HepG2 (cell line): ENCODE measurements at regions not wholly inside any gene's neighbourhood (a gene's known extent, or its start where the extent isn't known, plus 50 kb on each side); places are given as distances from the start of the nearest gene placed in this dataset.
A peak's percentile ranks its signal among the peaks of the same experiment; 100 is the strongest.

Experiments used
- CENPT ChIP-seq: sonication (generic); formaldehyde crosslinking; IDR thresholded peaks from 2 replicates; pipeline ENCODE4 v1.8.0; 2022; ENCODE audit warnings: low read depth, mild to moderate bottlenecking, moderate library complexity, missing genetic modification reagents
- HES4 ChIP-seq: sonication (generic); formaldehyde crosslinking; IDR thresholded peaks from 2 replicates; pipeline ENCODE4 v1.9.0; 2021; ENCODE audit warnings: mild to moderate bottlenecking, missing genetic modification reagents, borderline replicate concordance
- KDM5B ChIP-seq: sonication (generic); formaldehyde crosslinking; IDR thresholded peaks from 2 replicates; pipeline ENCODE4 v1.4.0; 2020; ENCODE audit warnings: missing genetic modification reagents, mild to moderate bottlenecking, borderline replicate concordance
- NR2F6 ChIP-seq, 2 experiments: IDR thresholded peaks; 2 replicates each; pipeline ENCODE4 v1.6.1; 2016; ENCODE audit warnings: antibody characterized with exemption in 1 of 2, mild to moderate bottlenecking in 1 of 2
- PITX1 ChIP-seq: sonication (generic); formaldehyde crosslinking; IDR thresholded peaks from 2 replicates; pipeline ENCODE4 v1.5.1; 2020; ENCODE audit warnings: mild to moderate bottlenecking, missing genetic modification reagents
- RAD21 ChIP-seq: fragments of 450-650 bp; formaldehyde crosslinking; IDR thresholded peaks from 2 replicates; pipeline ENCODE4 v1.5.0; 2020; ENCODE audit warnings: mild to moderate bottlenecking
- TEAD3 ChIP-seq: optimal IDR thresholded peaks from 2 replicates; pipeline ENCODE3; 2016; ENCODE audit warnings: borderline replicate concordance
- ZNF354B ChIP-seq: sonication (generic); formaldehyde crosslinking; IDR thresholded peaks from 2 replicates; pipeline ENCODE4 v1.8.0; 2022; ENCODE audit warnings: mild to moderate bottlenecking, missing genetic modification reagents
- TF ChIP-seq, protein P1 (sequence below): sonication (generic); formaldehyde crosslinking; IDR thresholded peaks from 2 replicates; pipeline ENCODE4 v1.4.0; 2020; ENCODE audit warnings: mild to moderate bottlenecking, missing genetic modification reagents, borderline replicate concordance
- TF ChIP-seq, protein P2 (sequence below): sonication (generic); formaldehyde crosslinking; IDR thresholded peaks from 2 replicates; pipeline ENCODE4 v1.4.0; 2020; ENCODE audit warnings: mild to moderate bottlenecking, missing genetic modification reagents
- TF ChIP-seq, protein P3 (sequence below): sonication (generic); formaldehyde crosslinking; IDR thresholded peaks from 2 replicates; pipeline ENCODE4 v1.4.0; 2020; ENCODE audit warnings: missing genetic modification reagents
- TF ChIP-seq, protein P4 (sequence below): sonication (generic); formaldehyde crosslinking; IDR thresholded peaks from 2 replicates; pipeline ENCODE4 v1.4.0; 2020; ENCODE audit warnings: missing genetic modification reagents, borderline replicate concordance
- TF ChIP-seq, protein P5 (sequence below), 2 experiments: fragments of 450-650 bp in 1 of 2; sonication (generic) in 1 of 2; formaldehyde crosslinking; IDR thresholded peaks; 2 replicates each; pipeline versions ENCODE4 v1.5.0 to v1.8.0; 2020 to 2022; ENCODE audit warnings: mild to moderate bottlenecking in 1 of 2, missing genetic modification reagents in 1 of 2
- TF ChIP-seq, protein P6 (sequence below): IDR thresholded peaks from 2 replicates; pipeline ENCODE4 v1.6.1; 2012; ENCODE audit warnings: inconsistent platforms

DNA sequence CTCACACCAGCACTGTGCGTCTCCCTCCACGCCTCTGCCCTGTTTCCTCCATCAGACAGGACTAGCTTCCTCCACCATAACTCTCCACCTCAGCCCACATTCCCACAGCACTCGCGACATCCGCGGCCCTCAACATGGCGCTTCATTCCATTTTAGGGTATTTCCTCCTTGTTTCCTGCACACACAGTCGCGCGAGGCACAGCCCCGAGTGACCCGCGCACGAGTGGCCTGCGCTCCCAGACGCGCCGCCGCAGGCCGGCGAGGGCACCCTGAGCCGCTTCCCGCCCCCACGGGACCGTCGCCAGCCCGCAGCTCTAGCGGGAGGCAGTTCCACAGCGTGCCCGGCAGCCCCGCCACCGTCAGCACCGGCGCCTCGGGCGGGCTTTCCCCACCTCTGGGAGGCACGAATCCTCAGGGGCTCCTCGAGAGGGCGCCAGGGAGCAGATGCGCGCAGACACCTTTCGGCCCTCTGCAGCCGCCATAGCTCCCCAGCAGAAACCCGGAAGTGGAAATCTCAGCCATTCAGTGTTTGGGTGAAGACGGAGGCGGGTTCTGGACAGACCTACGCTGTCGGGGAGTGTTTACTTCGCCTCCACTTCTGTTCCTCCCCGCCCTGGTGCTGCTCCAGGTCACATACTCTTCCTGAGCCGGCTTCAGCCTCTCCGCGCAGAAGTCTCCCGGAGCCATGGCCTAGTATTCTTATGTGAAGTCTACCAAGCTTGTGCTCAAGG is 136.6 kb downstream of the FOXD4L6 start (continued):
- TF ChIP-seq, protein P1, sequence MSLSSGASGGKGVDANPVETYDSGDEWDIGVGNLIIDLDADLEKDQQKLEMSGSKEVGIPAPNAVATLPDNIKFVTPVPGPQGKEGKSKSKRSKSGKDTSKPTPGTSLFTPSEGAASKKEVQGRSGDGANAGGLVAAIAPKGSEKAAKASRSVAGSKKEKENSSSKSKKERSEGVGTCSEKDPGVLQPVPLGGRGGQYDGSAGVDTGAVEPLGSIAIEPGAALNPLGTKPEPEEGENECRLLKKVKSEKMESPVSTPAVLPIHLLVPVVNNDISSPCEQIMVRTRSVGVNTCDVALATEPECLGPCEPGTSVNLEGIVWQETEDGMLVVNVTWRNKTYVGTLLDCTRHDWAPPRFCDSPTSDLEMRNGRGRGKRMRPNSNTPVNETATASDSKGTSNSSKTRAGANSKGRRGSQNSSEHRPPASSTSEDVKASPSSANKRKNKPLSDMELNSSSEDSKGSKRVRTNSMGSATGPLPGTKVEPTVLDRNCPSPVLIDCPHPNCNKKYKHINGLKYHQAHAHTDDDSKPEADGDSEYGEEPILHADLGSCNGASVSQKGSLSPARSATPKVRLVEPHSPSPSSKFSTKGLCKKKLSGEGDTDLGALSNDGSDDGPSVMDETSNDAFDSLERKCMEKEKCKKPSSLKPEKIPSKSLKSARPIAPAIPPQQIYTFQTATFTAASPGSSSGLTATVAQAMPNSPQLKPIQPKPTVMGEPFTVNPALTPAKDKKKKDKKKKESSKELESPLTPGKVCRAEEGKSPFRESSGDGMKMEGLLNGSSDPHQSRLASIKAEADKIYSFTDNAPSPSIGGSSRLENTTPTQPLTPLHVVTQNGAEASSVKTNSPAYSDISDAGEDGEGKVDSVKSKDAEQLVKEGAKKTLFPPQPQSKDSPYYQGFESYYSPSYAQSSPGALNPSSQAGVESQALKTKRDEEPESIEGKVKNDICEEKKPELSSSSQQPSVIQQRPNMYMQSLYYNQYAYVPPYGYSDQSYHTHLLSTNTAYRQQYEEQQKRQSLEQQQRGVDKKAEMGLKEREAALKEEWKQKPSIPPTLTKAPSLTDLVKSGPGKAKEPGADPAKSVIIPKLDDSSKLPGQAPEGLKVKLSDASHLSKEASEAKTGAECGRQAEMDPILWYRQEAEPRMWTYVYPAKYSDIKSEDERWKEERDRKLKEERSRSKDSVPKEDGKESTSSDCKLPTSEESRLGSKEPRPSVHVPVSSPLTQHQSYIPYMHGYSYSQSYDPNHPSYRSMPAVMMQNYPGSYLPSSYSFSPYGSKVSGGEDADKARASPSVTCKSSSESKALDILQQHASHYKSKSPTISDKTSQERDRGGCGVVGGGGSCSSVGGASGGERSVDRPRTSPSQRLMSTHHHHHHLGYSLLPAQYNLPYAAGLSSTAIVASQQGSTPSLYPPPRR, result peak; percentile 76
- TF ChIP-seq HES4 (0 out of 2 replicates have a peak, but pooled peaks have one; percentile 51), TEAD3 (CRISPR knock-in tag) (peak; percentile 58), ZNF354B (peak; percentile 88; the same call in 1 of the 2 replicates), CENPT (CRISPR knock-in tag) (peak; percentile 72; the same call in 1 of the 2 replicates), PITX1 (CRISPR knock-in tag) (0 out of 2 replicates have a peak, but pooled peaks have one; percentile 52), NR2F6 (IDR thresholded peaks at IDR 0.05) (0 out of 2 replicates have a peak, but pooled peaks have one; percentile 21), NR2F6 (CRISPR knock-in tag; IDR thresholded peaks at IDR 0.05) (peak; percentile 34; the same call in 1 of the 2 replicates), KDM5B (CRISPR knock-in tag) (peak; percentile 95), RAD21 (peak; percentile 64)
- TF ChIP-seq, protein P2, sequence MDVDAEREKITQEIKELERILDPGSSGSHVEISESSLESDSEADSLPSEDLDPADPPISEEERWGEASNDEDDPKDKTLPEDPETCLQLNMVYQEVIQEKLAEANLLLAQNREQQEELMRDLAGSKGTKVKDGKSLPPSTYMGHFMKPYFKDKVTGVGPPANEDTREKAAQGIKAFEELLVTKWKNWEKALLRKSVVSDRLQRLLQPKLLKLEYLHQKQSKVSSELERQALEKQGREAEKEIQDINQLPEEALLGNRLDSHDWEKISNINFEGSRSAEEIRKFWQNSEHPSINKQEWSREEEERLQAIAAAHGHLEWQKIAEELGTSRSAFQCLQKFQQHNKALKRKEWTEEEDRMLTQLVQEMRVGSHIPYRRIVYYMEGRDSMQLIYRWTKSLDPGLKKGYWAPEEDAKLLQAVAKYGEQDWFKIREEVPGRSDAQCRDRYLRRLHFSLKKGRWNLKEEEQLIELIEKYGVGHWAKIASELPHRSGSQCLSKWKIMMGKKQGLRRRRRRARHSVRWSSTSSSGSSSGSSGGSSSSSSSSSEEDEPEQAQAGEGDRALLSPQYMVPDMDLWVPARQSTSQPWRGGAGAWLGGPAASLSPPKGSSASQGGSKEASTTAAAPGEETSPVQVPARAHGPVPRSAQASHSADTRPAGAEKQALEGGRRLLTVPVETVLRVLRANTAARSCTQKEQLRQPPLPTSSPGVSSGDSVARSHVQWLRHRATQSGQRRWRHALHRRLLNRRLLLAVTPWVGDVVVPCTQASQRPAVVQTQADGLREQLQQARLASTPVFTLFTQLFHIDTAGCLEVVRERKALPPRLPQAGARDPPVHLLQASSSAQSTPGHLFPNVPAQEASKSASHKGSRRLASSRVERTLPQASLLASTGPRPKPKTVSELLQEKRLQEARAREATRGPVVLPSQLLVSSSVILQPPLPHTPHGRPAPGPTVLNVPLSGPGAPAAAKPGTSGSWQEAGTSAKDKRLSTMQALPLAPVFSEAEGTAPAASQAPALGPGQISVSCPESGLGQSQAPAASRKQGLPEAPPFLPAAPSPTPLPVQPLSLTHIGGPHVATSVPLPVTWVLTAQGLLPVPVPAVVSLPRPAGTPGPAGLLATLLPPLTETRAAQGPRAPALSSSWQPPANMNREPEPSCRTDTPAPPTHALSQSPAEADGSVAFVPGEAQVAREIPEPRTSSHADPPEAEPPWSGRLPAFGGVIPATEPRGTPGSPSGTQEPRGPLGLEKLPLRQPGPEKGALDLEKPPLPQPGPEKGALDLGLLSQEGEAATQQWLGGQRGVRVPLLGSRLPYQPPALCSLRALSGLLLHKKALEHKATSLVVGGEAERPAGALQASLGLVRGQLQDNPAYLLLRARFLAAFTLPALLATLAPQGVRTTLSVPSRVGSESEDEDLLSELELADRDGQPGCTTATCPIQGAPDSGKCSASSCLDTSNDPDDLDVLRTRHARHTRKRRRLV (CRISPR knock-in tag), result peak; percentile 70; the same call in 1 of the 2 replicates
- TF ChIP-seq, protein P3, sequence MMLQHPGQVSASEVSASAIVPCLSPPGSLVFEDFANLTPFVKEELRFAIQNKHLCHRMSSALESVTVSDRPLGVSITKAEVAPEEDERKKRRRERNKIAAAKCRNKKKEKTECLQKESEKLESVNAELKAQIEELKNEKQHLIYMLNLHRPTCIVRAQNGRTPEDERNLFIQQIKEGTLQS, result peak; percentile 49; the same call in 1 of the 2 replicates
- TF ChIP-seq, protein P4, sequence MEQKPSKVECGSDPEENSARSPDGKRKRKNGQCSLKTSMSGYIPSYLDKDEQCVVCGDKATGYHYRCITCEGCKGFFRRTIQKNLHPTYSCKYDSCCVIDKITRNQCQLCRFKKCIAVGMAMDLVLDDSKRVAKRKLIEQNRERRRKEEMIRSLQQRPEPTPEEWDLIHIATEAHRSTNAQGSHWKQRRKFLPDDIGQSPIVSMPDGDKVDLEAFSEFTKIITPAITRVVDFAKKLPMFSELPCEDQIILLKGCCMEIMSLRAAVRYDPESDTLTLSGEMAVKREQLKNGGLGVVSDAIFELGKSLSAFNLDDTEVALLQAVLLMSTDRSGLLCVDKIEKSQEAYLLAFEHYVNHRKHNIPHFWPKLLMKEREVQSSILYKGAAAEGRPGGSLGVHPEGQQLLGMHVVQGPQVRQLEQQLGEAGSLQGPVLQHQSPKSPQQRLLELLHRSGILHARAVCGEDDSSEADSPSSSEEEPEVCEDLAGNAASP (CRISPR knock-in tag), result peak; percentile 65
- TF ChIP-seq, protein P5, sequence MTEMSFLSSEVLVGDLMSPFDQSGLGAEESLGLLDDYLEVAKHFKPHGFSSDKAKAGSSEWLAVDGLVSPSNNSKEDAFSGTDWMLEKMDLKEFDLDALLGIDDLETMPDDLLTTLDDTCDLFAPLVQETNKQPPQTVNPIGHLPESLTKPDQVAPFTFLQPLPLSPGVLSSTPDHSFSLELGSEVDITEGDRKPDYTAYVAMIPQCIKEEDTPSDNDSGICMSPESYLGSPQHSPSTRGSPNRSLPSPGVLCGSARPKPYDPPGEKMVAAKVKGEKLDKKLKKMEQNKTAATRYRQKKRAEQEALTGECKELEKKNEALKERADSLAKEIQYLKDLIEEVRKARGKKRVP (CRISPR knock-in tag; IDR thresholded peaks at IDR 0.05), result peak in 1 of 2 experiments; percentile 79; a peak in 2 of 4 replicates
- TF ChIP-seq, protein P6, sequence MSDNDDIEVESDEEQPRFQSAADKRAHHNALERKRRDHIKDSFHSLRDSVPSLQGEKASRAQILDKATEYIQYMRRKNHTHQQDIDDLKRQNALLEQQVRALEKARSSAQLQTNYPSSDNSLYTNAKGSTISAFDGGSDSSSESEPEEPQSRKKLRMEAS, result peak; percentile 89
